ENCODE measurements at regions not wholly inside any gene's neighbourhood (a gene's known extent, or its start where the extent isn't known, plus 50 kb on each side); places are given as distances from the start of the nearest gene placed in this dataset.

- TF ChIP-seq CTCF (IDR thresholded peaks at IDR 0.05 in 4 of 5, conservative IDR thresholded peaks at IDR 0.05 in 1 of 5) (no peak), POLR2A (IDR thresholded peaks at IDR 0.05) (no peak)
Measured at GRCh38 chr3:98709441-98709840, 53.7 kb upstream of the ST3GAL6 start.

Measured in gastrocnemius medialis (tissue), 4 donors.